HG03442 (cell line): ENCODE measurements at regions not wholly inside any gene's neighbourhood (a gene's known extent, or its start where the extent isn't known, plus 50 kb on each side); places are given as distances from the start of the nearest gene placed in this dataset.
"Not testable (repeated sequence)": the region's sequence is repeated elsewhere in the genome, so short reads cannot be mapped to it uniquely, and the experiment has no call there.

Source experiments
- ATAC-seq: cut with Tn5 transposase; IDR thresholded peaks from one replicate; pipeline ENCODE4 v1.9.1; 2021; ENCODE audit warnings: mild to moderate bottlenecking, moderate library complexity; ENCODE audit not compliant: unreplicated experiment

- ATAC-seq: no peak
Observed at GRCh38 chr18:28771849-28772248, 594.9 kb upstream of the CDH2 start.

GRCh38 chr18:28768791-28769768 lies 592.1 kb upstream of the CDH2 start:
- ATAC-seq: no peak

- no peak for ATAC-seq
Observed at GRCh38 chr18:28767727-28768211, 590.8 kb upstream of the CDH2 start.

GRCh38 chr18:28767201-28767600 lies 590.3 kb upstream of the CDH2 start:
- no peak for ATAC-seq

- no peak for ATAC-seq
Observed at GRCh38 chr18:28766721-28767120, 589.8 kb upstream of the CDH2 start.

GRCh38 chr18:28766027-28766426 lies 589.1 kb upstream of the CDH2 start:
- no peak for ATAC-seq

- ATAC-seq: no peak
Observed at GRCh38 chr18:28760299-28760698, 583.4 kb upstream of the CDH2 start.

- ATAC-seq: no peak
Observed at GRCh38 chr18:28757466-28758008, 580.6 kb upstream of the CDH2 start.

GRCh38 chr18:28743115-28743514 lies 566.2 kb upstream of the CDH2 start:
- ATAC-seq: no peak

GRCh38 chr18:28740575-28740974 lies 563.6 kb upstream of the CDH2 start:
- no peak for ATAC-seq

- ATAC-seq: no peak
Observed at GRCh38 chr18:28736951-28737350, 560.0 kb upstream of the CDH2 start.

GRCh38 chr18:28736223-28736622 lies 559.3 kb upstream of the CDH2 start:
- no peak for ATAC-seq

GRCh38 chr18:28735731-28736130 lies 558.8 kb upstream of the CDH2 start:
- no peak for ATAC-seq

- ATAC-seq: no peak
Observed at GRCh38 chr18:28729321-28729720, 552.4 kb upstream of the CDH2 start.

- no peak for ATAC-seq
Observed at GRCh38 chr18:28728891-28729290, 552.0 kb upstream of the CDH2 start.

- ATAC-seq: not testable (repeated sequence)
Observed at GRCh38 chr18:28727189-28727588, 550.3 kb upstream of the CDH2 start.

- ATAC-seq: no peak
Observed at GRCh38 chr18:28725876-28726275, 548.9 kb upstream of the CDH2 start.

- no peak for ATAC-seq
Observed at GRCh38 chr18:28723506-28723905, 546.6 kb upstream of the CDH2 start.

GRCh38 chr18:28718696-28719095 lies 541.8 kb upstream of the CDH2 start:
- ATAC-seq: no peak

- no peak for ATAC-seq
Observed at GRCh38 chr18:28716338-28716737, 539.4 kb upstream of the CDH2 start.

- no peak for ATAC-seq
Observed at GRCh38 chr18:28715206-28715605, 538.3 kb upstream of the CDH2 start.

- no peak for ATAC-seq
Observed at GRCh38 chr18:28714498-28714897, 537.6 kb upstream of the CDH2 start.
